Ishikawa (cell line): ENCODE measurements at regions not wholly inside any gene's neighbourhood (a gene's known extent, or its start where the extent isn't known, plus 50 kb on each side); places are given as distances from the start of the nearest gene placed in this dataset.

ENCODE experiments used
- CEBPB ChIP-seq: IDR thresholded peaks from 2 replicates; pipeline ENCODE4 v1.6.1; 2012
- CREB1 ChIP-seq: IDR thresholded peaks from 2 replicates; pipeline ENCODE4 v1.6.1; 2012; ENCODE audit warnings: low read depth
- EGR1 ChIP-seq: IDR thresholded peaks from 2 replicates; pipeline ENCODE4 v1.6.1; 2012
- EP300 ChIP-seq: IDR thresholded peaks from 2 replicates; pipeline ENCODE4 v1.6.1; 2012; ENCODE audit warnings: borderline replicate concordance
- FOXM1 ChIP-seq: IDR thresholded peaks from 2 replicates; pipeline ENCODE4 v1.6.1; 2012; ENCODE audit warnings: low read depth, borderline replicate concordance
- NFIC ChIP-seq: IDR thresholded peaks from 2 replicates; pipeline ENCODE4 v1.6.1; 2012
- RAD21 ChIP-seq: IDR thresholded peaks from 2 replicates; pipeline ENCODE4 v1.6.1; 2012; ENCODE audit warnings: low read depth
- TAF1 ChIP-seq: IDR thresholded peaks from 2 replicates; pipeline ENCODE4 v1.6.1; 2012; ENCODE audit warnings: low read depth, mild to moderate bottlenecking
- TCF12 ChIP-seq: IDR thresholded peaks from 2 replicates; pipeline ENCODE4 v1.6.1; 2012; ENCODE audit warnings: low read depth
- TEAD4 ChIP-seq: IDR thresholded peaks from 2 replicates; pipeline ENCODE4 v1.6.1; 2012
- YY1 ChIP-seq: IDR thresholded peaks from 2 replicates; pipeline ENCODE4 v1.6.1; 2012; ENCODE audit warnings: low read depth
- ZBTB7A ChIP-seq: IDR thresholded peaks from 2 replicates; pipeline ENCODE4 v1.6.1; 2012; ENCODE audit warnings: low read depth
- TF ChIP-seq, protein P1 (sequence below): IDR thresholded peaks from 2 replicates; pipeline ENCODE4 v1.6.1; 2012
- TF ChIP-seq, protein P2 (sequence below): IDR thresholded peaks from 2 replicates; pipeline ENCODE4 v1.6.1; 2012
- TF ChIP-seq, protein P3 (sequence below): IDR thresholded peaks from 2 replicates; pipeline ENCODE4 v1.6.1; 2012; ENCODE audit warnings: low read depth, mild to moderate bottlenecking

DNA sequence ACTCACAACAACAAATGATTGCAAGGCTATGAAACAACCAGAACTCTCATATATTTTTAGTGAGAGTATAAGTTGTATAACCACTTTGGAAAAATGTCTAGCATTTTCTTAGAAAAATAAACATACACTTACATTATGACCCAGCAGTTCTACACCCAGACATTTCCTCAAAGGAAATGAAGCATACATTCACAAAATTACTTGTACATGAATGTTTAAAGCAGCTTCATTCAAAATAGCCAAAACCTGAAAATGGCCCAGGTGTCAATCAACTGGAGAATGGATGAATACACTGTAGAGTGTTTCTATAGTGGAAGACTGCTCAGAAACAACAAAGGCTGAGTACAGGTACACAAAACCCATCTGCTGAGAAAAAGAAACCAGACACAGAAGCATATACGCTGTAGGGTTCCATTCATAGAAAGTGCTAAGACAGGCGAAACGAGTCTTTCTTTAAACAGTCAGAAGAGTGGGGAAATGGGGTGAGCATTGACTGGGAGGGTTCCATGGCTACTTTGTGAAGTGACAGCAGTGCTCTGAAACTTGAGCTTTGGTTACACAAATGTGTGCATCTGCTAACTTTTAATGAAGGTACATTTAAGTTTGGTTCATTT is 799.0 kb downstream of the DCDC2C start:
- no peak for TF ChIP-seq CREB1
- TF ChIP-seq TCF12 = no peak
- TF ChIP-seq, protein P1, sequence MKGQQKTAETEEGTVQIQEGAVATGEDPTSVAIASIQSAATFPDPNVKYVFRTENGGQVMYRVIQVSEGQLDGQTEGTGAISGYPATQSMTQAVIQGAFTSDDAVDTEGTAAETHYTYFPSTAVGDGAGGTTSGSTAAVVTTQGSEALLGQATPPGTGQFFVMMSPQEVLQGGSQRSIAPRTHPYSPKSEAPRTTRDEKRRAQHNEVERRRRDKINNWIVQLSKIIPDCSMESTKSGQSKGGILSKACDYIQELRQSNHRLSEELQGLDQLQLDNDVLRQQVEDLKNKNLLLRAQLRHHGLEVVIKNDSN = no peak
- no peak for TF ChIP-seq YY1
- TF ChIP-seq, protein P2, sequence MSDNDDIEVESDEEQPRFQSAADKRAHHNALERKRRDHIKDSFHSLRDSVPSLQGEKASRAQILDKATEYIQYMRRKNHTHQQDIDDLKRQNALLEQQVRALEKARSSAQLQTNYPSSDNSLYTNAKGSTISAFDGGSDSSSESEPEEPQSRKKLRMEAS = no peak
- TF ChIP-seq RAD21 = no peak
- no peak for TF ChIP-seq TEAD4
- no peak for TF ChIP-seq FOXM1
- TF ChIP-seq CEBPB = no peak
- no peak for TF ChIP-seq EGR1
- no peak for TF ChIP-seq NFIC
- TF ChIP-seq EP300 = no peak
- no peak for TF ChIP-seq ZBTB7A

DNA sequence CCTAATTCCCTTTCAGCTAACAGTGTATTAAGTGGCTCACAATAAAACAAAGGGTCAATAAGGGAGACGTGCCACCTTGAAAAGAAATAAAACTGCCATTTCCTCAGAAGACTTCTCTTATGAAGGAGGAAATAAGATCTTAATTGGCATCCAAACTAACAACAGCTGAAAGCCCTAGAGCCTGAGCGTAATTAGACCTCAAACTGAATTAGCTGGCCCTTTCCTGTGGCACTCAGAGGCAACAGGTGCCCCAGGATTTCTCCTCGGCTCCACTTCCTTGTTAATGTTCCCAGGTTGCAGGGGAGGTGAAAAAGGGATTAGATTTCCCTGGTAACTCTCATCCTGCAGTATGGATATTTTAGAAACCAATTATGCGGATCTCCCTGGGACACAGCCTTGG is 804.3 kb downstream of the DCDC2C start:
- TF ChIP-seq NFIC = no peak
- TF ChIP-seq, protein P1 = no peak
- no peak for TF ChIP-seq FOXM1

DNA sequence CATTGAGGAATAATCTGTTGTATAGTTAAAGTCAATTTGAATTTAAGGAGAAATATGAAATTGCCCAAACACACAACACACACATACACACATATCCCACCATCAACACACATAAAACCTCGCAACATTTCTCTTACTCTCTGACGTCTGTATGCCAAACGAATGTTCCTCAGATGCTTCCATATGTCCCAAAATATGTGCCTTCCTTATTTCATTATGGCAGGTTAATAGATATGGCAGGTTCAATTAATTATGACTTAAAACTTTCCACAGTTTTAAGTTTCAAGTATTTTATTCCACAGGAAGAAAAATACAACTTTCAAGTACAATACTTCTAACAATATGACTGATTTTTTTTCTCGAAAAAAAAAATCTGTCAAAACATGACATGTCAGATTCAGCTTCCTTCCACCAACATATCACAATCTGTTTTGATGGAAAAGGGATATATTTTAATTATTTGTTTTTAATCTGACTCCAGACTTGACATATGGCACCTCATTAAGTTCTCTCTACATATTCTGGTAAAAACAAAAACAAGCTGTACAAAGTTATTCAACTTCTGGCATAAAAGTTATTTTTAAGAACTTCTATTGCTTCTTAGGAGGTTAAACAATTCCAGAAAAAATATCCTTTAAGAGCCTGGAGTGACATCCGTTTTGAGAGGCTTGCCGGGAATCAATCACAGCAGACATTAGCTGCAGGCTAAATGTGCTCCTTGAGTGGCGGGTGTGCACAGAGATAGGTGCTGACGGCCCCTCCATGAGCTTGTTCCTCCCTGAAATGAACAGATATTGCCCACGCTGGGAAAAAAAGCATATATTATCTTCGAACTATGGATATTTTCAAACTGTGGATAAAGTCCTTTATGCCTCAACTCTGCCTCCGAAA is 812.7 kb downstream of the DCDC2C start:
- TF ChIP-seq ZBTB7A = no peak
- no peak for TF ChIP-seq RAD21
- no peak for TF ChIP-seq EP300
- no peak for TF ChIP-seq YY1
- TF ChIP-seq CREB1 = no peak

DNA sequence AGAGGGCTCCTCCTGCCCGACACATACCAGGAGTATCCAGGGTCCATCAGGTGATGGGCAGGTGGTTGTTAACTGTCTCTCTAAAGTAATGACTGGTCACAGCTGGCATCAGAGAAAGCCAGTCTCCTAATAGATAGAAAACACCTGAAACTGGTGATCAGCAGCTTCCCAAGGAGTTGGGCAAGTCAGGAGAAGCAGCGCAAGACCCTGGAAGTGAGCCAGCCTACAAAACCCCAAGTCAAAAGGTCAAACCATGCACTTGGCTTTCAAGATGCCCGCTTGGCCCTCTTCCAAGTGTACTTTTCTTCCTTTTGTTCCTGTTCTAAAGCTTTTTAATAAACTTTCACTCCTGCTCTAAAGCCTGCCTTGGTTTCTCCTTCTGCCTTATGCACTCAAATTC is 815.2 kb downstream of the DCDC2C start:
- TF ChIP-seq TEAD4 = no peak
- no peak for TF ChIP-seq RAD21
- TF ChIP-seq NFIC = no peak
- TF ChIP-seq YY1 = no peak
- TF ChIP-seq, protein P2 = no peak

DNA sequence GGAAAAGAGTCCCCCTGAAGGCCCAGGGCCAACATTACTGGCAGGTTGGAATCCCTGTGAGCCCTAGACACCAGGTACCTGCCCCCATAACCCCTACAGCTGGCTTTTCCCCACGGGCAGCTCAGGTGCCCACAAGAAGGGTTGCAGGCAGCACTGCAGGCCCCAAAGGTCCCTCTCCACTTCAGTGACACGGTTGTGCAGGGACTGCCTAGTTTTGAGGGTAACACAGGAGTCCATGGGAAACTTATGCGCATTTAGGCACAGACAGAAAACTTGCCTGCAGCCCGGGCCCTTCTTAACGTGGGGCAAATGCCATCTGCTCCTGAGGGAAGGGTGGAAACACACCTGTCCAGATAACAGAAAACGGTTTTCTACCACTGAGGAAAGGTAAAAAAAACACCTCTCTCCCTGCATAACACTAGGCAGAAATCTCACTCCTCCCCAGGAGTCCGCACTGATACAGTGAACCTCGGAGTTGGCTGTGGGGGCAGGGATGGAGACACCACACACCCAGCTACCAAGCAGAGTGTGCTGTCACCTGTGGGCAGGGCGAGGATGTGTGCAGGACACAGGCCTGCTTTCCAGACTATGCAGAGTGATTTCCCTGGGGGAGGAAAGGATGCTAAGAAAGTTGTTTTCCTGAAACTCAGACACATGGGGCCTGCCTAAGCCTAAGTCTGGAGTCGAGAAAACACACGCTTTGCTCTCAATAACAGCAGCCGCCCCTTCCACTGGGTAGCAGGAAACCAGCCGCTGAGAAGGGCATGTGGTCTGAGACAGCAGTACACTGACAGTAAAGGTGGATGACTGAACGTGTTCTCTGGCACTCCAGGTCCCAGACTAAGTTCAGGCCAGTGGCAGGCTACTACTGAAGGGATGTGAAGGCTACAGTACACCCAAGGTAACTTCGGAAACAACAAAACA is 819.4 kb downstream of the DCDC2C start:
- TF ChIP-seq CEBPB (no peak), TCF12 (no peak), EP300 (no peak), TEAD4 (no peak), CREB1 (no peak), RAD21 (no peak), YY1 (no peak), EGR1 (no peak), TAF1 (no peak), NFIC (no peak), ZBTB7A (no peak), FOXM1 (no peak)
- TF ChIP-seq, protein P2 = no peak
- TF ChIP-seq, protein P1 = no peak
- TF ChIP-seq, protein P3, sequence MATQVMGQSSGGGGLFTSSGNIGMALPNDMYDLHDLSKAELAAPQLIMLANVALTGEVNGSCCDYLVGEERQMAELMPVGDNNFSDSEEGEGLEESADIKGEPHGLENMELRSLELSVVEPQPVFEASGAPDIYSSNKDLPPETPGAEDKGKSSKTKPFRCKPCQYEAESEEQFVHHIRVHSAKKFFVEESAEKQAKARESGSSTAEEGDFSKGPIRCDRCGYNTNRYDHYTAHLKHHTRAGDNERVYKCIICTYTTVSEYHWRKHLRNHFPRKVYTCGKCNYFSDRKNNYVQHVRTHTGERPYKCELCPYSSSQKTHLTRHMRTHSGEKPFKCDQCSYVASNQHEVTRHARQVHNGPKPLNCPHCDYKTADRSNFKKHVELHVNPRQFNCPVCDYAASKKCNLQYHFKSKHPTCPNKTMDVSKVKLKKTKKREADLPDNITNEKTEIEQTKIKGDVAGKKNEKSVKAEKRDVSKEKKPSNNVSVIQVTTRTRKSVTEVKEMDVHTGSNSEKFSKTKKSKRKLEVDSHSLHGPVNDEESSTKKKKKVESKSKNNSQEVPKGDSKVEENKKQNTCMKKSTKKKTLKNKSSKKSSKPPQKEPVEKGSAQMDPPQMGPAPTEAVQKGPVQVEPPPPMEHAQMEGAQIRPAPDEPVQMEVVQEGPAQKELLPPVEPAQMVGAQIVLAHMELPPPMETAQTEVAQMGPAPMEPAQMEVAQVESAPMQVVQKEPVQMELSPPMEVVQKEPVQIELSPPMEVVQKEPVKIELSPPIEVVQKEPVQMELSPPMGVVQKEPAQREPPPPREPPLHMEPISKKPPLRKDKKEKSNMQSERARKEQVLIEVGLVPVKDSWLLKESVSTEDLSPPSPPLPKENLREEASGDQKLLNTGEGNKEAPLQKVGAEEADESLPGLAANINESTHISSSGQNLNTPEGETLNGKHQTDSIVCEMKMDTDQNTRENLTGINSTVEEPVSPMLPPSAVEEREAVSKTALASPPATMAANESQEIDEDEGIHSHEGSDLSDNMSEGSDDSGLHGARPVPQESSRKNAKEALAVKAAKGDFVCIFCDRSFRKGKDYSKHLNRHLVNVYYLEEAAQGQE = no peak

DNA sequence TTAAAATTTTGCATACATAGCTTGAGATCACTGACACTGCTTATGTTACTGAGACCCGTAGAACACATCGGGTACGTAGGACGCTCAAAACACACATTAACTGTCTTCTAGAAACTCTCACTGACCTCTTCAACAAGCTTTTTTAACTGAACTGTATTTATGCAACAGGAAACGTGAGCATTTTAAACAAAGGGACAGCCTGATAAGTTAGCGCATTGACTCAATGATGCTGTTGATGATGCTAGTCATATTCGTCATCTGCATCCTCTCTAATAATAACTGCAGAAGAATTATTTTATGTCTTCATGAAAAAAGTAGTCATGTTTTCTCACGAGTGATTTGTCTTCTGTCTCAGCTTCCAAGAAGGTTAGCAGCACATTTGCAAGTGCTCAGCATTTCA is 824.0 kb downstream of the DCDC2C start:
- no peak for TF ChIP-seq NFIC
- TF ChIP-seq FOXM1 = no peak
- TF ChIP-seq, protein P1 = no peak
- TF ChIP-seq TAF1 = no peak
- TF ChIP-seq, protein P3 = no peak
- TF ChIP-seq ZBTB7A = no peak
- TF ChIP-seq EP300 = no peak
- no peak for TF ChIP-seq TCF12
- no peak for TF ChIP-seq TEAD4
